Natural killer cell treated with Interleukin-12 subunit alpha and Interleukin-12 subunit beta and Interleukin-15 and Interleukin-18, amount 100 ng/mL, for 72 hours (primary cell): ENCODE measurements at regions not wholly inside any gene's neighbourhood (a gene's known extent, or its start where the extent isn't known, plus 50 kb on each side); places are given as distances from the start of the nearest gene placed in this dataset.
A peak's percentile ranks its signal among the peaks of the same experiment; 100 is the strongest.

ENCODE experiments used
- ATAC-seq, 2 donors: fragments of 150-1000 bp; cut with Tn5 transposase in 1 of 2; sonication (Bioruptor Pico), chemical (Tn5 transposase) in 1 of 2; 2 replicates each; pipeline ENCODE4 v1.10.0; 2021
- DNase-seq: peaks from one replicate; pipeline ENCODE4 v3.0.0; 2022; ENCODE audit warnings: low spot score
- H3K27ac Mint-ChIP-seq, 2 donors: 1 replicate in 1 of 2; 2 replicates in 1 of 2; pipeline ENCODE4 v1.8.0; 2022; ENCODE audit warnings: mixed read lengths in 2 of 2, mild to moderate bottlenecking in 1 of 2, moderate library complexity in 1 of 2
- H3K27me3 Mint-ChIP-seq, 2 donors: 1 replicate in 1 of 2; 2 replicates in 1 of 2; pipeline ENCODE4 v1.8.0; 2022; ENCODE audit warnings: mixed read lengths in 2 of 2
- H3K36me3 Mint-ChIP-seq: one replicate; pipeline ENCODE4 v1.8.0; 2022; ENCODE audit warnings: mixed read lengths
- H3K4me1 Mint-ChIP-seq, 2 donors: 1 replicate in 1 of 2; 2 replicates in 1 of 2; pipeline ENCODE4 v1.8.0; 2022; ENCODE audit warnings: low read depth in 2 of 2, mixed read lengths in 2 of 2, mild to moderate bottlenecking in 1 of 2
- H3K4me3 Mint-ChIP-seq: one replicate; pipeline ENCODE4 v1.8.0; 2022; ENCODE audit warnings: mixed read lengths
- H3K9me3 Mint-ChIP-seq: 2 replicates; pipeline ENCODE4 v1.8.0; 2022; ENCODE audit warnings: mixed read lengths

GRCh38 chrX:42686296-42686695 is 91.7 kb downstream of the PPP1R2C start:
- Mint-ChIP-seq H3K27me3 (peaks cover 0 to 10% of the 10 kb centered on the region in 2 donors), H3K4me3 (no peak overlapping the region), H3K4me1 (no peaks in the 10 kb centered on the region), H3K27ac (no peak overlapping the region), H3K36me3 (no peaks in the 10 kb centered on the region), H3K9me3 (no peaks in the 10 kb centered on the region)
- DNase-seq: no peak
- no peak for ATAC-seq

GRCh38 chrX:42684065-42684464 is 93.9 kb downstream of the PPP1R2C start:
- no peaks in the 10 kb centered on the region for H3K36me3 Mint-ChIP-seq
- no peak for DNase-seq

GRCh38 chrX:42680666-42681065 is 97.3 kb downstream of the PPP1R2C start:
- no peak overlapping the region for H3K4me3 Mint-ChIP-seq
- peaks cover 0 to 5% of the 10 kb centered on the region in 2 donors for H3K27me3 Mint-ChIP-seq
- no peaks in the 10 kb centered on the region for H3K9me3 Mint-ChIP-seq
- DNase-seq: no peak
- H3K4me1 Mint-ChIP-seq: no peaks in the 10 kb centered on the region
- ATAC-seq: no peak
- H3K36me3 Mint-ChIP-seq: no peaks in the 10 kb centered on the region
- H3K27ac Mint-ChIP-seq: no peak overlapping the region

More at GRCh38 chrX:42684065-42684464, 93.9 kb downstream of the PPP1R2C start:
- H3K4me1 Mint-ChIP-seq: no peaks in the 10 kb centered on the region
- no peak overlapping the region for H3K27ac Mint-ChIP-seq
- peaks cover 0 to 12% of the 10 kb centered on the region in 2 donors for H3K27me3 Mint-ChIP-seq
- H3K9me3 Mint-ChIP-seq: no peaks in the 10 kb centered on the region
- H3K4me3 Mint-ChIP-seq: no peak overlapping the region
- ATAC-seq: no peak

GRCh38 chrX:42678133-42678532 is 99.8 kb downstream of the PPP1R2C start:
- Mint-ChIP-seq H3K9me3 (no peaks in the 10 kb centered on the region), H3K4me1 (no peaks in the 10 kb centered on the region), H3K36me3 (no peaks in the 10 kb centered on the region), H3K27me3 (peaks cover 0 to 5% of the 10 kb centered on the region in 2 donors), H3K4me3 (no peak overlapping the region), H3K27ac (no peak overlapping the region)
- ATAC-seq (no peak), DNase-seq (no peak)

- Mint-ChIP-seq H3K27ac (no peak overlapping the region), H3K27me3 (peaks cover 0 to 9% of the 10 kb centered on the region in 2 donors), H3K4me1 (no peaks in the 10 kb centered on the region), H3K36me3 (no peaks in the 10 kb centered on the region), H3K4me3 (no peak overlapping the region), H3K9me3 (no peaks in the 10 kb centered on the region)
- DNase-seq (no peak), ATAC-seq (no peak)
These were observed 104.6 kb downstream of the PPP1R2C start for GRCh38 chrX:42673301-42673810.

GRCh38 chrX:42664680-42665079 is 113.3 kb downstream of the PPP1R2C start:
- DNase-seq (no peak), ATAC-seq (no peak)
- Mint-ChIP-seq H3K27me3 (peaks cover 0 to 2% of the 10 kb centered on the region in 2 donors), H3K36me3 (no peaks in the 10 kb centered on the region), H3K27ac (no peak overlapping the region), H3K9me3 (no peaks in the 10 kb centered on the region), H3K4me3 (no peak overlapping the region), H3K4me1 (no peaks in the 10 kb centered on the region)

GRCh38 chrX:42628471-42628870 is 149.5 kb downstream of the PPP1R2C start:
- Mint-ChIP-seq H3K27ac (no peak overlapping the region), H3K4me1 (no peaks in the 10 kb centered on the region), H3K36me3 (no peaks in the 10 kb centered on the region), H3K4me3 (no peak overlapping the region), H3K27me3 (peaks cover 0 to 12% of the 10 kb centered on the region in 2 donors), H3K9me3 (no peaks in the 10 kb centered on the region)
- ATAC-seq (no peak), DNase-seq (no peak)

- Mint-ChIP-seq H3K36me3 (no peaks in the 10 kb centered on the region), H3K27ac (no peak overlapping the region), H3K9me3 (no peaks in the 10 kb centered on the region), H3K27me3 (peaks cover 0 to 12% of the 10 kb centered on the region in 2 donors), H3K4me3 (no peak overlapping the region), H3K4me1 (no peaks in the 10 kb centered on the region)
- ATAC-seq (no peak), DNase-seq (no peak)
These were observed 150.1 kb downstream of the PPP1R2C start for GRCh38 chrX:42627891-42628290.

- H3K9me3 Mint-ChIP-seq: no peaks in the 10 kb centered on the region
- peaks cover 0 to 19% of the 10 kb centered on the region in 2 donors for H3K27me3 Mint-ChIP-seq
- H3K4me3 Mint-ChIP-seq: no peak overlapping the region
- no peaks in the 10 kb centered on the region for H3K4me1 Mint-ChIP-seq
- no peaks in the 10 kb centered on the region for H3K36me3 Mint-ChIP-seq
- no peak overlapping the region for H3K27ac Mint-ChIP-seq
- DNase-seq (no peak), ATAC-seq (no peak)
These were observed 153.4 kb downstream of the PPP1R2C start for GRCh38 chrX:42624524-42624923.

GRCh38 chrX:42619068-42619467 is 158.9 kb downstream of the PPP1R2C start:
- peaks cover 6 to 9% of the 10 kb centered on the region in 2 donors for H3K4me1 Mint-ChIP-seq
- ATAC-seq: no peak
- H3K4me3 Mint-ChIP-seq: no peak overlapping the region
- peaks cover 0 to 25% of the 10 kb centered on the region in 2 donors for H3K27me3 Mint-ChIP-seq
- DNase-seq: no peak
- no peaks in the 10 kb centered on the region for H3K36me3 Mint-ChIP-seq
- peak overlapping the region in 1 of 2 donors; percentile 50 for H3K27ac Mint-ChIP-seq
- H3K9me3 Mint-ChIP-seq: no peaks in the 10 kb centered on the region

- Mint-ChIP-seq H3K27ac (no peak overlapping the region), H3K4me1 (peaks cover 6 to 9% of the 10 kb centered on the region in 2 donors), H3K9me3 (no peaks in the 10 kb centered on the region), H3K36me3 (no peaks in the 10 kb centered on the region), H3K4me3 (no peak overlapping the region), H3K27me3 (peaks cover 0 to 14% of the 10 kb centered on the region in 2 donors)
- ATAC-seq: no peak
- no peak for DNase-seq
These were observed 161.0 kb downstream of the PPP1R2C start for GRCh38 chrX:42616981-42617380.

- DNase-seq: no peak
- H3K4me1 Mint-ChIP-seq: peaks cover 6 to 9% of the 10 kb centered on the region in 2 donors
- no peaks in the 10 kb centered on the region for H3K9me3 Mint-ChIP-seq
- no peak overlapping the region for H3K27ac Mint-ChIP-seq
- peaks cover 0 to 12% of the 10 kb centered on the region in 2 donors for H3K27me3 Mint-ChIP-seq
- H3K4me3 Mint-ChIP-seq: no peak overlapping the region
- no peak for ATAC-seq
- no peaks in the 10 kb centered on the region for H3K36me3 Mint-ChIP-seq
These were observed 162.8 kb downstream of the PPP1R2C start for GRCh38 chrX:42615161-42615563.

GRCh38 chrX:42606591-42606990 is 171.4 kb downstream of the PPP1R2C start:
- peaks cover 0 to 2% of the 10 kb centered on the region in 2 donors for H3K27me3 Mint-ChIP-seq
- ATAC-seq: no peak

GRCh38 chrX:42604302-42604701 is 173.7 kb downstream of the PPP1R2C start:
- Mint-ChIP-seq H3K27ac (no peak overlapping the region), H3K36me3 (no peaks in the 10 kb centered on the region), H3K4me3 (no peak overlapping the region), H3K27me3 (peaks cover 0 to 1% of the 10 kb centered on the region in 2 donors), H3K9me3 (no peaks in the 10 kb centered on the region), H3K4me1 (no peaks in the 10 kb centered on the region)
- DNase-seq (no peak), ATAC-seq (no peak)

More at GRCh38 chrX:42606591-42606990, 171.4 kb downstream of the PPP1R2C start:
- Mint-ChIP-seq H3K36me3 (no peaks in the 10 kb centered on the region), H3K4me3 (no peak overlapping the region), H3K4me1 (no peaks in the 10 kb centered on the region), H3K27ac (no peak overlapping the region), H3K9me3 (no peaks in the 10 kb centered on the region)
- DNase-seq: no peak

GRCh38 chrX:42603016-42603415 is 174.9 kb downstream of the PPP1R2C start:
- Mint-ChIP-seq H3K36me3 (no peaks in the 10 kb centered on the region), H3K4me1 (no peaks in the 10 kb centered on the region), H3K27me3 (no peaks in the 10 kb centered on the region), H3K4me3 (no peak overlapping the region), H3K9me3 (no peaks in the 10 kb centered on the region), H3K27ac (no peak overlapping the region)
- no peak for ATAC-seq
- DNase-seq: no peak
